KOPT-K1 (cell line): ENCODE measurements at regions not wholly inside any gene's neighbourhood (a gene's known extent, or its start where the extent isn't known, plus 50 kb on each side); places are given as distances from the start of the nearest gene placed in this dataset.

Experiments used
- H3K27ac ChIP-seq: fragments of 200-600 bp; sonication (generic); 2 replicates; pipeline ENCODE4 v1.5.1; 2016; ENCODE audit warnings: antibody characterized with exemption, mild to moderate bottlenecking, low read depth, low read length; ENCODE audit not compliant: poor library complexity, severe bottlenecking
- H3K36me3 ChIP-seq: fragments of 200-600 bp; sonication (generic); 2 replicates; pipeline ENCODE4 v1.5.1; 2017; ENCODE audit warnings: antibody characterized with exemption, mild to moderate bottlenecking, low read length, moderate library complexity; ENCODE audit not compliant: insufficient read depth
- H3K9me3 ChIP-seq: fragments of 200-600 bp; sonication (generic); 2 replicates; pipeline ENCODE4 v1.5.1; 2017; ENCODE audit warnings: antibody characterized with exemption, low read length, mild to moderate bottlenecking; ENCODE audit not compliant: insufficient read depth, poor library complexity, severe bottlenecking

DNA sequence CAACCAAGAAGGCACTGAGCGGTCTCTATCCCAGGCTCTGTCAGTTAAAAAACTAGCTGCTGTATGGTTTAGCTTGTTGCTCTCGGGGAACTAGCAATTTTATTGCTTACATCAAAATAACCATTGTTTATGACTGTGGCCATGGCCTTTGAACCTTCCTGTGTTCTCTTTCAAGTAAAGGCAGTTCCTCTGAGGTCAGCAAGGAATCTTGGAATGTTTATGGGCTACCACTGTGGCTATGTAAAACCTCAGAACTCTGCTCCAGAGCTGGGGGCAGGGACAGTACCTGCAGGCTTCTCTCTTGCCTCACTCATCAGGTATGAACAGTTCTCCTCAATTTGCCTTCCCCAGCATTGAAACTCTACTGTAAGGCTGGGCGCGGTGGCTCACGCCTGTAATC lies 416.0 kb upstream of the NETO1 start:
- Histone ChIP-seq H3K9me3 (no peaks in the 10 kb centered on the region), H3K36me3 (no peaks in the 10 kb centered on the region), H3K27ac (no peak overlapping the region)

DNA sequence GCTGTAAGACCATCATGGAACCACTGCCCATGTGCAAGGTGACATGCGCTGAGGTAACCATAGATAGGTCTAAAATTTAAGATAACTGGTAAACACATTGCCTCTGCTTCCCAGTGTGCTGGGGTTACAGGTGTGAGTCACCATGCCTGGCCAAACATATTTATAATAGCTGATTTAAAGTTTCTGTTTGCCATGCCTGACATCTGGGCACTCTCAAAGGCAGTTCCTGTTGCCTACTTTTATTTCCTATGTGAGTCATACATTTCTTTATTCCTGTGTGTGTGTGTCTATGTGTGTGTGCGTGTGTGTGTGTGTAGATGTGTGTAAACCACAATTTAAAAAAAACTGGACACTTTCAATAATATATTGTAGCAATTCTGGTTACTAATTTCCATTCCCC lies 415.2 kb upstream of the NETO1 start:
- no peaks in the 10 kb centered on the region for H3K9me3 ChIP-seq
- H3K36me3 ChIP-seq: no peaks in the 10 kb centered on the region
- no peak overlapping the region for H3K27ac ChIP-seq

DNA sequence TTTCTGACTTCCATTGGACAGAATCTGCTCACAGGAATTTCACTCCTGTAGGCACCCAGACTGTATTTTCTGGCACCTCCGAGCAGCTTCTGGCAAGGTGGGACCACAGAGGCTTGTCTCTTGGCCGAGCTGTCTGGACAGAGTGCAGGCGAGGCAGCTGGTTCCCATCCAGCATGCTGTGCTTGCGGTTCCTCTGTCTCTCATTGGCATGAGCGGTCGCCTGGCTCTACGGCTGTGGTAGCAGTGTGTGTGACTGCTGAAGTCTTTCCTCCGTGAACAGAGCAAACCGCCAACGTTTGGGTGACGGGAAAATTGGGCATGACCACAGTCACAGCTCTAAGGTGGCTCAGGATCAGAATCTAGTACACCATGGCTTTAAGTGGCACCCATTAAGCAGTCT lies 411.7 kb upstream of the NETO1 start:
- Histone ChIP-seq H3K27ac (no peak overlapping the region), H3K9me3 (no peaks in the 10 kb centered on the region), H3K36me3 (no peaks in the 10 kb centered on the region)

DNA sequence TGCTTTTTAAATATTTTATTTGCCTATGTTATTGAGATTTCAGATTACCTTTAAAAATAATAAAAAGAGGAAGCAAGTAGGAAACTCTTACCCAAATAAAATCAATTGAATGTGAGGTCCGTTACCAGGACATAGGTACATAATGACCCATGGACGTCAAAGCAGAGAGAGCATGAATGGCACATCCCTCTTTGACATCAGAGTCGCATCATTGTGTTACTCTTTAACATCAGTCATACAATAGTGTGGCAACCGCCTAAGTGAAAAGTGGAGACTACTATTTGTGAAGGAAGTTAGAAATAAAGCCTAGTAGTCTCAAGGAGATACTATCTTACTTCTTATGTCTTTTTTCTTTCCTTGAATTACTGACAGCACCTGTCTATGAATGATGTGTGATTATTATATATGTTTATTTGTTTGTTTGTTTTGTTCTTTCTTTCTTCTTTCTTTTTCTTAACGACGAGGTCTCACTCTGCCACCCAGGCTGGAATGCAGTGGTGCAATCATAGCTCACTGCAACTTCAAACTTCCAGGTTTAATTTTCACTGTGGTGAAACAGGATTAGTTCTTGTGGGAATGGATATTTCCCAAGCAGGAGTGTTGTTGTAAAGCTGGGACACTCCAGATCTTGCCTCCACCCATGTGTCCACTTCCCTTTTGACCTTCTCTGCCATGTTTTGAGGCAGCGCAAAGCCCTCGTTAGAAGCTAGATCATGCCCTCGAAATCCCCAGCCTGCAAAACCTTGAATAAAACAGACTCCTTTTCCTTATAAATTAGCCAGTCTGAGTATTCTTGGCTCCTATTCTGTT lies 407.2 kb upstream of the NETO1 start:
- Histone ChIP-seq H3K9me3 (no peaks in the 10 kb centered on the region), H3K36me3 (no peaks in the 10 kb centered on the region), H3K27ac (no peak overlapping the region)

DNA sequence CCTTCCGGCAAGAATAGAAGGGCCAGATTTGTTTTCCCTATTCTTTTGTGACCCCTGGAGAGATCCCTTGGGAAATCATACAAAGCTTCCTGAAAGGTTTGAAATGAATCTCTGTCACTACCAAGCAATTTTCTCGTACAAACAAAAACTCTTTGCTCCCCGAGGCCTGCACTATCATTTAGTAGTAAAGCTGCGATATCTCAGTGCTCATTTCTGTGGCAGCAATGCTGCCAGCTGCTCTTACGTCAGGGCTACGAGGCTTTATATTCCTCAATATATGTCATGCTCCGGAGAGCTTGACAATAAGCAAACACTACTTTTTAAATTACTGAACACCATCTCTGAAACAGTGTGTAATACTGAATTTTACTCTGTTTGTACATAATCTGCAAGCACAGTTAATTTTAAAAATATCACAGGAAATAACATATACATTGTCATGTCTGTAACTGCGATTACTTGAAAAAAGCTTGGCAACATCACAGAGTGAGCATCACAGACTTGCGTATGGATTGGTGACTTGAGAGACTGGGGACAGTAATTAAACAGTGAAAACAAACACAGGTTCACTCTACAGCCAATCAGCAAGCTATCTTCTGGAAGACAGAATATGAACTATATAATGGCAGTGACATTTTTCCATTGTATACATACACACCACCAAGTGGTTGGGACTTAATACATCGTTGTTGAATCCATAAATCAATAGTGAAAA lies 403.3 kb upstream of the NETO1 start:
- Histone ChIP-seq H3K27ac (no peak overlapping the region), H3K36me3 (no peaks in the 10 kb centered on the region), H3K9me3 (no peaks in the 10 kb centered on the region)

DNA sequence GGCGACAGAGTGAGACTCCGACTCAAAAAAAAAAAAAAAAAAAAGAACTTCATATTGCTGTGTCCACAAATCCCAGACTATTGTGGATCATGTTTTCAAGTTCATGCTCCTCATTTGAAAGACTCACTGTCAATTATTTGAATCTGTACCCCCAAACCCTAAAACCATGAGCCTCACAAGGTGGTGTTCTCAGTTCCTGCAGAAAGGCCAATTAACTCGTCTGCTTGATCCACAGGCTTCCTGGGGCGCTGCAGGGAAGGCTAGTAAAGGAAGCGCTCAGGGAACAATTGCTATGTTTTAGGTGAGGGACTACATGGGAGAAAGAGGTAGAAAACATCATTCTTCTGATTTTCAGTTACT lies 396.8 kb upstream of the NETO1 start:
- Histone ChIP-seq H3K36me3 (no peaks in the 10 kb centered on the region), H3K9me3 (no peaks in the 10 kb centered on the region), H3K27ac (no peak overlapping the region)

DNA sequence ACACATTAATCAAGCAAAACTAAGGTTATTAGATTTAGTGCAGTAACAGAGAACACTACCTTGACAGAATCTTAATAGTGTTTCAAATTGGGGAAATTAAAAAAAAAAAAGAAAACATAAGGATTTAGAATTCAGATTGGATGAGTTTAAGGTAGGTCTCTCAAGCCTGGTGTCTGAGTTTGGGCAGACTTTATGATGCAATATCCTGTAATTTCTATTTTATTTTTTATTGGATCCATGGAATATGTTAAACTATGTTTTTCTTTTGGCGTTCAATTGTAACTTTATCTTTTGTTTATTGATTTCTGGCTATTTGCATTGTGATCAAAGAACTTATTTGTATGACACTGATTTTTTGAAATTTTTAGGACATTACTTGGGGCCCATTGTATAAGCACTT lies 394.1 kb upstream of the NETO1 start:
- Histone ChIP-seq H3K36me3 (no peaks in the 10 kb centered on the region), H3K27ac (no peak overlapping the region), H3K9me3 (no peaks in the 10 kb centered on the region)

DNA sequence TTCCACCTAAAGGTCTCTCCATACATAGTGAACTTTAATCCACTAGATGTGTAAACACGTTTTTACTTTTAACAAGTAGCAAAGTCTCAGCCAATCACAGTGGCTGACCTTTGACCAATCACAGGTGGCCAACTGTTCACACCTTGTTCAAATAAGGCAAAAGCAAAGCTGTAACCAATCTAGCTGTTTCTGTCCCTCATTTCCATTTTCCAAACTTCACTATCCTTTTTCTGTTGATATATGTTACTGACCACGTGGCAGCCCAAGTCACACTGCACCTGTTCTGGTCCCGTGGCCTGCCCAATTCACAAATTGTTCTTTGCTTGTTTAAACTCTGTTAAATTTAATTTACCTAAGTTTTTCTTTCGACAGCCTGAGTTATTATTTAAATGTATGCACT lies 393.5 kb upstream of the NETO1 start:
- Histone ChIP-seq H3K36me3 (no peaks in the 10 kb centered on the region), H3K27ac (no peak overlapping the region), H3K9me3 (no peaks in the 10 kb centered on the region)

DNA sequence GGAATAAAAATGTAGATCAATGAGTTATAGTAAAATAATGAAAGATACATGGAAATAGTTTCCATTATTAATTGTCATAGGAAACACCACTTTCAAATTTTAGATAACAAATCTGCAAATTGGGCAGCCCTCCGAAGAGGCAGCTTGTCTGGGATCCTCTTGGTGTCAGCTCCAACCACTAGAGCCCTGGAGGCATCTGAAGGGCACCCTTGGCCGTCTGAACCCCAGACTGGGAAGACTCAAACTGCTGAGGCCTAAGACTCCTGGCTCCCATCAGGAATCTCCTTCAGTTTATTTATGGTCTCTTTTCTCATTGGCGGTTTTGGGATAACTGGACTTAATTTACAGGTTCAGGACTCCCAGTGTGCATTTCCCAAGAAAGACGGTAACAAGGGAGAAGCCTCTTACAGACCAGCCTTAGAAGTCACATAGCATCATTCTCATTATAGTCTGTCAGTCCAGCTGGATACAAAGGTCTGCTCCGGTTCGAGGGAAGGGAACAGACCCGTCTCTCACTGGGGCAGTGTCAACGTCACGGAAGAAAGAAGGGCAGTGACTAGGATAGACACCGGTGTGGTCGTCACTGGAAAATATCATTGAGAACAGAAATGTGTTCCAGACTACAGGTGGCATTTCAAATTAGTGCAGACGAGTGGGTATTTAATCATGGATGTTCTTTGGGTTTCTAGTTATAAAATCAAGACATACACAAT lies 390.7 kb upstream of the NETO1 start:
- no peaks in the 10 kb centered on the region for H3K9me3 ChIP-seq
- H3K36me3 ChIP-seq: no peaks in the 10 kb centered on the region
- no peak overlapping the region for H3K27ac ChIP-seq

DNA sequence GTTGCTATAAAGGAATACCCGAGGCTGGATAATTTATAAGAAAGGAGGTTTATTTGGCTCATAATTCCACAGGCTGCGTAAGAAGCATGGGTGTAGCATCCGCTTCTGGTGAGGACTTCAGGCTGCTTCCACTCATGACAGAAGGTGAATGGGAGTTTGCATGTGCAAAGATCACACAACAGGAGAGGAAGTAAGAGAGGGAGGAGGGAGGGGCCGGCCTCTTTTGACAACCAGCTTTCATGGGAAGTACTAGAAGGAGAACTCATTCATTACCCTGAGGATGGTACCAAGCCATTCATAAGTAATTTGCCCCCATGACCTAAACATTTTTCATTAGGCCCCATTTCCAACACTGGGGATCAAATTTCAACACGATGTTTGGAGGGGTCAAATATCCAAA lies 386.8 kb upstream of the NETO1 start:
- Histone ChIP-seq H3K9me3 (no peaks in the 10 kb centered on the region), H3K27ac (no peak overlapping the region), H3K36me3 (no peaks in the 10 kb centered on the region)

DNA sequence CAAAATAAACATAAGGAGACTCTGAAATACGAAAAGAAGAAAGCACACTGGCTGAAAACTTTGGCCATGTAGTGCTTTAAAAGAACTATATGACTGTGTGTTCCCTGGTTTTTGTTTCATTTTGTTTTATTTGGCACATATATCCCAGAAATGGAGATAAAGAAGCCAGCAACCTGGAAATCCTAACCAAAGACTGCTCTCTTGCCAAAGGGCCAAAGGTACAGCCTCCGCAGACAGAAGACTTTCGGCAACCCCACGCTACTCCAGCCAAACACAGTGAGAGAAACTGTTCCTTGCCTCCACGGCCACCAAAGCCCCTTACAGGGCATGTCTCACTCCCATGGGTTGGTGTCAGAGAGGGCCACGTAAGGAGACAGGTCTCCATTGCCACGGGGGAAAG lies 381.2 kb upstream of the NETO1 start:
- H3K27ac ChIP-seq: no peak overlapping the region
- no peaks in the 10 kb centered on the region for H3K36me3 ChIP-seq
- H3K9me3 ChIP-seq: no peaks in the 10 kb centered on the region

DNA sequence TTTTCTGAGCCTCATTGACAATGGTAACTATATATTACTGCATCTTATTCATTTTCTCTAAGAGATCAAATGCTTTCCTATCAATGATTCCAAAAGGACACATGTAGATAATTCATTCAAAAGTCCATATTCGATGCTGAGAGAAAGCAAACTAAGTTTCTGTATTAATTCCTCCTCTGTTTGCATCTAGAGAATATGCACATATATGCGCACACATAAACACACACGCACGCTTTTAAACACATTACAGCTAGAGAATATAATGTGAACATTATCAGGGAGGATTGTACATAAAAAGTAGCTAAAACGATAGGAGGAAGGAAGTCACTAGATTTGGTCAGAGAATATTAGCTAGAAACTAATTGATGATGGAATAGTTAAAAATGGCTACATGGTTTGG lies 379.0 kb upstream of the NETO1 start:
- H3K36me3 ChIP-seq: no peaks in the 10 kb centered on the region
- no peaks in the 10 kb centered on the region for H3K9me3 ChIP-seq
- H3K27ac ChIP-seq: no peak overlapping the region

DNA sequence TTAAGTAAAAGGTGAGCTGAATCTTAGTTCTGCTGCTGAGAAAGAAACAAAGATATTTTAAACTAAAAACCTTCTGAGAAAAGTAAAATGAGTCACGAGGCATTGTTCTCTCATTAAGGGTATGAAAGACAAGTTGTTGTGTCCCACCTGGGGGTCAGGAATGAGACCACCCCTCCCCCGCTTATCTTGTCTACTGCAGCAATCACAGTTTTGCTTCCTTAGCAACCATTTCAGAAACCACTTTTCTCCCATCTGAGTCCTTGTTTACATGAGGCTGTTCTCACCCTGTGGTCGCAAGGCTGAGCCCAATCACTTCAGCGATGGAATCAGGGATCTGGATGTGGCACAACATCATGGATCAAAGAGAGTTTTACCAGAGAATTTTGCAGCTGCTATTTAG lies 377.6 kb upstream of the NETO1 start:
- no peaks in the 10 kb centered on the region for H3K9me3 ChIP-seq
- H3K27ac ChIP-seq: no peak overlapping the region
- H3K36me3 ChIP-seq: no peaks in the 10 kb centered on the region

DNA sequence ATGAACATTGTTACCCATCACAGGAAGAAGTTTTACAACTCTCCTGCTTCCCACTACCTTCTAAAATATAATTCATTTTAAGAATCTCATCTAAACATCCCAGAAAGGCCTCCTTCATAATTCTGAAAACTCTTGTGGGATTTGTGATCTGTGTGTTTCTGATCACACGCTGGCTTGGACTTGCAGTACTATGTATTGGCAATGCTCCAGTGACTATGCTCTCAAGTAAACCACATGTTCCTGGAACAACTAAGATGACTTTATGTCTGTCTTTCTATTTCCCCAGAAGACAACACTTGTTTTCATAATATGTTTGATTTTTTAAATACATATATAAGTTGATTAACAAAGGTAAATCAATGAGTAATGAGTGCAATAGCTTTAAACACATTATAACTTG lies 376.6 kb upstream of the NETO1 start:
- Histone ChIP-seq H3K36me3 (no peaks in the 10 kb centered on the region), H3K9me3 (no peaks in the 10 kb centered on the region), H3K27ac (no peak overlapping the region)

DNA sequence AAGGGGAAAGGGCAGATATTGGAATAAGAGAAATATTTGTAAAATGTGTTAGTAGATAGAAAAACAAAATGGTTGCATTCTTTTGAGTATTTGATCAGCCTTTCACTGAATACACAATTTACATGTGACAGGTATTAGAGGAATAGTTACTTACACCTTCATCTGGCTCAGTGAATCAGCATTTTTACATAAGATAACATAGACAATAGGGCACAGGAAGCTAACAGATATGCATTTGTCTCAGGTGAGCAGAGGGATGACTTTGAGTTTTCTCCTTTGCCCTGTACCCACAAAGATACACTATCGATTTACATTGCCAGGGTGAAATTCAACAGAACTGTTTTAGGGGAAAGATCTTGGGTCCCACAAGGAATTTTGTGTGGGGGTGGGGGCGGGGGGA lies 373.1 kb upstream of the NETO1 start:
- Histone ChIP-seq H3K9me3 (no peaks in the 10 kb centered on the region), H3K36me3 (no peaks in the 10 kb centered on the region), H3K27ac (no peak overlapping the region)
